GM23338 (cell line): ENCODE measurements at regions not wholly inside any gene's neighbourhood (a gene's known extent, or its start where the extent isn't known, plus 50 kb on each side); places are given as distances from the start of the nearest gene placed in this dataset.

Experiments used
- ATAC-seq: fragments of 200-7000 bp; cut with Tn5 transposase; 3 replicates; pipeline ENCODE4 v1.9.1; 2020
- DNase-seq: peaks from one replicate; pipeline ENCODE4 v3.0.0-alpha.2; 2015; ENCODE audit warnings: low spot score
- H2AFZ ChIP-seq: fragments of 200-600 bp; sonication (generic); 2 replicates; pipeline ENCODE4 v1.8.0; 2016; ENCODE audit warnings: antibody characterized with exemption, mild to moderate bottlenecking, moderate library complexity
- H3F3A ChIP-seq: fragments of 200-600 bp; sonication (generic); replicated peaks from 2 replicates; pipeline ENCODE4 v1.8.0; 2017; ENCODE audit warnings: antibody characterized with exemption, mixed run types, low read depth
- H3K27ac ChIP-seq: fragments of 200-600 bp; sonication (generic); 2 replicates; pipeline ENCODE4 v1.6.1; 2016; ENCODE audit warnings: low read depth
- H3K27me3 ChIP-seq: fragments of 200-600 bp; sonication (generic); 2 replicates; pipeline ENCODE4 v1.8.0; 2016; ENCODE audit warnings: mild to moderate bottlenecking, mixed run types, moderate library complexity; ENCODE audit not compliant: insufficient read depth
- H3K36me3 ChIP-seq: fragments of 200-600 bp; sonication (generic); 2 replicates; pipeline ENCODE4 v1.8.0; 2016; ENCODE audit warnings: mild to moderate bottlenecking; ENCODE audit not compliant: insufficient read depth
- H3K4me1 ChIP-seq: fragments of 200-600 bp; sonication (generic); 2 replicates; pipeline ENCODE4 v1.8.0; 2016; ENCODE audit warnings: mild to moderate bottlenecking, moderate library complexity; ENCODE audit not compliant: insufficient read depth
- H3K4me2 ChIP-seq: fragments of 200-600 bp; sonication (generic); 2 replicates; pipeline ENCODE4 v1.7.1; 2017; ENCODE audit warnings: mixed run types
- H3K4me3 ChIP-seq: fragments of 200-600 bp; sonication (generic); 2 replicates; pipeline ENCODE4 v1.6.1; 2016; ENCODE audit warnings: mixed run types
- H3K79me2 ChIP-seq: fragments of 200-600 bp; sonication (generic); replicated peaks from 2 replicates; pipeline ENCODE4 v1.8.0; 2017; ENCODE audit warnings: mild to moderate bottlenecking; ENCODE audit not compliant: insufficient read depth
- H3K9me2 ChIP-seq: fragments of 200-600 bp; sonication (generic); 2 replicates; pipeline ENCODE4 v1.8.0; 2017; ENCODE audit not compliant: insufficient read depth
- H4K20me1 ChIP-seq: fragments of 200-600 bp; sonication (generic); replicated peaks from 2 replicates; pipeline ENCODE4 v1.8.0; 2017; ENCODE audit warnings: mild to moderate bottlenecking; ENCODE audit not compliant: insufficient read depth
- H3K27ac Mint-ChIP-seq: 2 replicates; pipeline ENCODE4 v1.8.0; 2020; ENCODE audit warnings: inconsistent platforms, mild to moderate bottlenecking, moderate library complexity, mixed read lengths
- H3K27me3 Mint-ChIP-seq: 3 replicates; pipeline ENCODE4 v1.8.0; 2022; ENCODE audit warnings: low read depth, mild to moderate bottlenecking, moderate library complexity, mixed read lengths, inconsistent platforms; ENCODE audit not compliant: insufficient read depth, poor library complexity
- H3K36me3 Mint-ChIP-seq: 3 replicates; pipeline ENCODE4 v1.8.0; 2021; ENCODE audit warnings: low read depth, mild to moderate bottlenecking, inconsistent platforms, moderate library complexity, mixed read lengths
- H3K4me1 Mint-ChIP-seq: 3 replicates; pipeline ENCODE4 v1.8.0; 2020; ENCODE audit warnings: mild to moderate bottlenecking, inconsistent platforms, mixed read lengths
- H3K4me3 Mint-ChIP-seq: 3 replicates; pipeline ENCODE4 v1.8.0; 2021; ENCODE audit warnings: moderate library complexity, mild to moderate bottlenecking, inconsistent platforms, mixed read lengths
- H3K9me3 Mint-ChIP-seq: 3 replicates; pipeline ENCODE4 v1.8.0; 2020; ENCODE audit warnings: moderate library complexity, mild to moderate bottlenecking, inconsistent platforms, mixed read lengths
- CREB1 ChIP-seq: fragments of 250-450 bp; sonication (Bioruptor Pico); IDR thresholded peaks from 2 replicates; pipeline ENCODE4 v1.5.0; 2020; ENCODE audit warnings: low read depth, mild to moderate bottlenecking, moderate library complexity
- CTCF ChIP-seq, 2 experiments: fragments of 200-600 bp in 1 of 2; sonication (generic) in 1 of 2; conservative IDR thresholded peaks; 2 replicates each; pipeline versions ENCODE4 v1.5.1 to v1.6.1; 2016 to 2017; ENCODE audit warnings: antibody characterized with exemption in 2 of 2, low read depth in 2 of 2, mild to moderate bottlenecking in 2 of 2, moderate library complexity in 1 of 2
- ETS1 ChIP-seq: IDR thresholded peaks from 2 replicates; pipeline ENCODE4 v1.6.1; 2016; ENCODE audit warnings: antibody characterized with exemption
- EZH2 ChIP-seq: fragments of 200-600 bp; sonication (generic); IDR thresholded peaks from one replicate; pipeline ENCODE4 v1.8.0; 2017; ENCODE audit warnings: antibody characterized with exemption, mild to moderate bottlenecking, low read depth; ENCODE audit not compliant: unreplicated experiment
- JUNB ChIP-seq: IDR thresholded peaks from one replicate; pipeline ENCODE4 v1.6.1; 2016; ENCODE audit warnings: antibody characterized with exemption; ENCODE audit not compliant: unreplicated experiment
- NANOG ChIP-seq: IDR thresholded peaks from 2 replicates; pipeline ENCODE4 v1.6.1; 2016; ENCODE audit warnings: antibody characterized with exemption, borderline replicate concordance
- POLR2AphosphoS5 ChIP-seq: IDR thresholded peaks from 2 replicates; pipeline ENCODE4 v1.6.1; 2016; ENCODE audit warnings: antibody characterized with exemption, low read depth
- STAT1 ChIP-seq: IDR thresholded peaks from one replicate; pipeline ENCODE4 v1.6.1; 2016; ENCODE audit warnings: antibody characterized with exemption; ENCODE audit not compliant: unreplicated experiment
- ZNF114 ChIP-seq: fragments of 250-450 bp; sonication (Bioruptor Pico); IDR thresholded peaks from 2 replicates; pipeline ENCODE4 v1.5.0; 2020; ENCODE audit warnings: mild to moderate bottlenecking, moderate library complexity
- ZNF331 ChIP-seq: fragments of 250-450 bp; sonication (Bioruptor Pico); IDR thresholded peaks from 2 replicates; pipeline ENCODE4 v1.5.0; 2020; ENCODE audit warnings: low read depth, mild to moderate bottlenecking, moderate library complexity
- TF ChIP-seq, protein P1 (sequence below): fragments of 250-450 bp; sonication (Bioruptor Pico); IDR thresholded peaks from 2 replicates; pipeline ENCODE4 v1.5.0; 2020; ENCODE audit warnings: mild to moderate bottlenecking, moderate library complexity

- TF ChIP-seq STAT1 (no peak), EZH2 (no peak), CREB1 (no peak)
These were observed 59.0 kb upstream of the FGF14 start (continued) for GRCh38 chr13:102460806-102461205.

DNA sequence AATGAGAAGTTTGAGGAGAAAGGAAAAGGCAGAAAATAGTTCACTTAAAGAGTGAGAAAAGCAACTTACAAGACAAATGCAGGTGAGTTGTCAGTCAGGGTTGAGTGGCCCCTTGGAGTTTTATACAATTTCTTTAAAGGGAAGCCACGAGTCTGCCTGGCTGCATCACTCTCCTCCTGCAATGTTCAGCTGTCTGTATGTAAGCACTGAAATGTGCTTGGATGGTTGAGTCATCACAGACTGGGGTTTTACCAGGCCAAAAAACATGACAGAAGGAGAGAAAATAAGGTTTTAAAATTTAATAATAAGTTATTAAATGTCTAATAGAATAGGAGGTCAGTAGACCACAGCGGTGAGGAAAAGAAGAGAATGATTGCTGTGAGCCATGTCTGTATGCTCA, 51.0 kb upstream of the FGF14 start:
- Mint-ChIP-seq H3K36me3 (no peaks in the 10 kb centered on the region), H3K4me1 (no peaks in the 10 kb centered on the region), H3K4me3 (no peak overlapping the region), H3K27ac (no peak overlapping the region), H3K9me3 (no peaks in the 10 kb centered on the region; the same call in 2 of the 3 replicates), H3K27me3 (no peaks in the 10 kb centered on the region)
- no peak overlapping the region for H2AFZ ChIP-seq
- H3F3A ChIP-seq: no peaks in the 10 kb centered on the region
- no peaks in the 10 kb centered on the region for H3K4me1 ChIP-seq
- TF ChIP-seq ZNF331: no peak
- no peak for TF ChIP-seq STAT1
- no peak for TF ChIP-seq POLR2AphosphoS5
- no peak for TF ChIP-seq NANOG
- no peak for TF ChIP-seq ZNF114
- TF ChIP-seq EZH2: no peak
- TF ChIP-seq, protein P1, sequence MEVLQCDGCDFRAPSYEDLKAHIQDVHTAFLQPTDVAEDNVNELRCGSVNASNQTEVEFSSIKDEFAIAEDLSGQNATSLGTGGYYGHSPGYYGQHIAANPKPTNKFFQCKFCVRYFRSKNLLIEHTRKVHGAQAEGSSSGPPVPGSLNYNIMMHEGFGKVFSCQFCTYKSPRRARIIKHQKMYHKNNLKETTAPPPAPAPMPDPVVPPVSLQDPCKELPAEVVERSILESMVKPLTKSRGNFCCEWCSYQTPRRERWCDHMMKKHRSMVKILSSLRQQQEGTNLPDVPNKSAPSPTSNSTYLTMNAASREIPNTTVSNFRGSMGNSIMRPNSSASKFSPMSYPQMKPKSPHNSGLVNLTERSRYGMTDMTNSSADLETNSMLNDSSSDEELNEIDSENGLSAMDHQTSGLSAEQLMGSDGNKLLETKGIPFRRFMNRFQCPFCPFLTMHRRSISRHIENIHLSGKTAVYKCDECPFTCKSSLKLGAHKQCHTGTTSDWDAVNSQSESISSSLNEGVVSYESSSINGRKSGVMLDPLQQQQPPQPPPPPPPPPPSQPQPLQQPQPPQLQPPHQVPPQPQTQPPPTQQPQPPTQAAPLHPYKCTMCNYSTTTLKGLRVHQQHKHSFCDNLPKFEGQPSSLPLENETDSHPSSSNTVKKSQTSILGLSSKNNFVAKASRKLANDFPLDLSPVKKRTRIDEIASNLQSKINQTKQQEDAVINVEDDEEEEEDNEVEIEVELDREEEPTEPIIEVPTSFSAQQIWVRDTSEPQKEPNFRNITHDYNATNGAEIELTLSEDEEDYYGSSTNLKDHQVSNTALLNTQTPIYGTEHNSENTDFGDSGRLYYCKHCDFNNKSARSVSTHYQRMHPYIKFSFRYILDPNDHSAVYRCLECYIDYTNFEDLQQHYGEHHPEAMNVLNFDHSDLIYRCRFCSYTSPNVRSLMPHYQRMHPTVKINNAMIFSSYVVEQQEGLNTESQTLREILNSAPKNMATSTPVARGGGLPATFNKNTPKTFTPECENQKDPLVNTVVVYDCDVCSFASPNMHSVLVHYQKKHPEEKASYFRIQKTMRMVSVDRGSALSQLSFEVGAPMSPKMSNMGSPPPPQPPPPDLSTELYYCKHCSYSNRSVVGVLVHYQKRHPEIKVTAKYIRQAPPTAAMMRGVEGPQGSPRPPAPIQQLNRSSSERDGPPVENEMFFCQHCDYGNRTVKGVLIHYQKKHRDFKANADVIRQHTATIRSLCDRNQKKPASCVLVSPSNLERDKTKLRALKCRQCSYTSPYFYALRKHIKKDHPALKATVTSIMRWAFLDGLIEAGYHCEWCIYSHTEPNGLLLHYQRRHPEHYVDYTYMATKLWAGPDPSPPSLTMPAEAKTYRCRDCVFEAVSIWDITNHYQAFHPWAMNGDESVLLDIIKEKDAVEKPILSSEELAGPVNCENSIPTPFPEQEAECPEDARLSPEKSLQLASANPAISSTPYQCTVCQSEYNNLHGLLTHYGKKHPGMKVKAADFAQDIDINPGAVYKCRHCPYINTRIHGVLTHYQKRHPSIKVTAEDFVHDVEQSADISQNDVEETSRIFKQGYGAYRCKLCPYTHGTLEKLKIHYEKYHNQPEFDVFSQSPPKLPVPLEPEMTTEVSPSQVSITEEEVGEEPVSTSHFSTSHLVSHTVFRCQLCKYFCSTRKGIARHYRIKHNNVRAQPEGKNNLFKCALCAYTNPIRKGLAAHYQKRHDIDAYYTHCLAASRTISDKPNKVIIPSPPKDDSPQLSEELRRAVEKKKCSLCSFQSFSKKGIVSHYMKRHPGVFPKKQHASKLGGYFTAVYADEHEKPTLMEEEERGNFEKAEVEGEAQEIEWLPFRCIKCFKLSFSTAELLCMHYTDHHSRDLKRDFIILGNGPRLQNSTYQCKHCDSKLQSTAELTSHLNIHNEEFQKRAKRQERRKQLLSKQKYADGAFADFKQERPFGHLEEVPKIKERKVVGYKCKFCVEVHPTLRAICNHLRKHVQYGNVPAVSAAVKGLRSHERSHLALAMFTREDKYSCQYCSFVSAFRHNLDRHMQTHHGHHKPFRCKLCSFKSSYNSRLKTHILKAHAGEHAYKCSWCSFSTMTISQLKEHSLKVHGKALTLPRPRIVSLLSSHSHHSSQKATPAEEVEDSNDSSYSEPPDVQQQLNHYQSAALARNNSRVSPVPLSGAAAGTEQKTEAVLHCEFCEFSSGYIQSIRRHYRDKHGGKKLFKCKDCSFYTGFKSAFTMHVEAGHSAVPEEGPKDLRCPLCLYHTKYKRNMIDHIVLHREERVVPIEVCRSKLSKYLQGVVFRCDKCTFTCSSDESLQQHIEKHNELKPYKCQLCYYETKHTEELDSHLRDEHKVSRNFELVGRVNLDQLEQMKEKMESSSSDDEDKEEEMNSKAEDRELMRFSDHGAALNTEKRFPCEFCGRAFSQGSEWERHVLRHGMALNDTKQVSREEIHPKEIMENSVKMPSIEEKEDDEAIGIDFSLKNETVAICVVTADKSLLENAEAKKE: no peak
- TF ChIP-seq JUNB: no peak
- TF ChIP-seq CTCF (conservative IDR thresholded peaks at IDR 0.05; ENCODE audit: low read depth in 2 of 2): no peak
- no peak for TF ChIP-seq ETS1
- no peak overlapping the region for H3K4me3 ChIP-seq
- H4K20me1 ChIP-seq: no peaks in the 10 kb centered on the region
- no peaks in the 10 kb centered on the region for H3K27me3 ChIP-seq
- ATAC-seq (no peak), DNase-seq (no peak)
- no peaks in the 10 kb centered on the region for H3K9me2 ChIP-seq
- no peak overlapping the region for H3K4me2 ChIP-seq
- H3K27ac ChIP-seq: no peak overlapping the region
- no peaks in the 10 kb centered on the region for H3K36me3 ChIP-seq
- H3K79me2 ChIP-seq: no peaks in the 10 kb centered on the region
